DOHH2 (cell line): ENCODE measurements at regions not wholly inside any gene's neighbourhood (a gene's known extent, or its start where the extent isn't known, plus 50 kb on each side); places are given as distances from the start of the nearest gene placed in this dataset.

Source experiments
- EZH2phosphoT487 ChIP-seq: fragments of 200-600 bp; sonication (generic); IDR thresholded peaks from 2 replicates; pipeline ENCODE4 v1.6.1; 2017; ENCODE audit warnings: borderline replicate concordance, mild to moderate bottlenecking, antibody characterized with exemption, low read length, moderate library complexity, mixed read lengths
- TF ChIP-seq, protein P1 (sequence below): fragments of 200-600 bp; sonication (generic); IDR thresholded peaks from one replicate; pipeline ENCODE4 v1.5.1; 2014; ENCODE audit warnings: antibody characterized with exemption, mild to moderate bottlenecking, low read depth, low read length; ENCODE audit not compliant: poor library complexity, severe bottlenecking

DNA sequence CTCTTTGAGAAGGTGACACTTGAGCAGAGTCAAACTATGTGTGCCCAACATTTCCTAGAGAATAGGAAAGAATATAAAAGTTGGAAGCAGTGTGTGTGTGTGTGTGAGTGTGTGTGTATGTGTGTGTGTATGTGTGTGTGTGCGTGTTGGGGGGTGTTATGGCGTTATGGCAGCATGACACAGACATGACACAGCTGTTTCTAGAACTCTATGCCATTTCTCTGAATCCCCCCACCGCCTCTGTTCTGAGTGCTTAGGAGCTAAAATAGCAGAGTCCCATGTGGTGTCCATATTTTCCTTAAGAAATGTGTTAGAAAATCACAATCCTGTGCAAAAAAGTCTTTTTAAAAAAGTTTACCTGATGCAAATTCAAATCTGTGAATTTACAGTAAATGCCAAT is 556.1 kb downstream of the RWDD3 start:
- TF ChIP-seq, protein P1, sequence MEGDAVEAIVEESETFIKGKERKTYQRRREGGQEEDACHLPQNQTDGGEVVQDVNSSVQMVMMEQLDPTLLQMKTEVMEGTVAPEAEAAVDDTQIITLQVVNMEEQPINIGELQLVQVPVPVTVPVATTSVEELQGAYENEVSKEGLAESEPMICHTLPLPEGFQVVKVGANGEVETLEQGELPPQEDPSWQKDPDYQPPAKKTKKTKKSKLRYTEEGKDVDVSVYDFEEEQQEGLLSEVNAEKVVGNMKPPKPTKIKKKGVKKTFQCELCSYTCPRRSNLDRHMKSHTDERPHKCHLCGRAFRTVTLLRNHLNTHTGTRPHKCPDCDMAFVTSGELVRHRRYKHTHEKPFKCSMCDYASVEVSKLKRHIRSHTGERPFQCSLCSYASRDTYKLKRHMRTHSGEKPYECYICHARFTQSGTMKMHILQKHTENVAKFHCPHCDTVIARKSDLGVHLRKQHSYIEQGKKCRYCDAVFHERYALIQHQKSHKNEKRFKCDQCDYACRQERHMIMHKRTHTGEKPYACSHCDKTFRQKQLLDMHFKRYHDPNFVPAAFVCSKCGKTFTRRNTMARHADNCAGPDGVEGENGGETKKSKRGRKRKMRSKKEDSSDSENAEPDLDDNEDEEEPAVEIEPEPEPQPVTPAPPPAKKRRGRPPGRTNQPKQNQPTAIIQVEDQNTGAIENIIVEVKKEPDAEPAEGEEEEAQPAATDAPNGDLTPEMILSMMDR, result no peak
- no peak for TF ChIP-seq EZH2phosphoT487
